ENCODE measurements at regions not wholly inside any gene's neighbourhood (a gene's known extent, or its start where the extent isn't known, plus 50 kb on each side); places are given as distances from the start of the nearest gene placed in this dataset.

- H3K4me3 ChIP-seq (replicated peaks in 1 of 2; ENCODE audit: low read depth in 2 of 2, low read length in 2 of 2): no peak overlapping the region
- TF ChIP-seq CTCF (IDR thresholded peaks at IDR 0.05; ENCODE audit: low read depth, low read length): no peak
- no peak for DNase-seq (ENCODE audit: low read depth in 2 of 2)
Observed at GRCh38 chr2:209321581-209321980, 102.3 kb upstream of the MAP2 start.

GRCh38 chr2:209322041-209322440 is 101.8 kb upstream of the MAP2 start:
- H3K4me3 ChIP-seq (replicated peaks in 1 of 2; ENCODE audit: low read depth in 2 of 2, low read length in 2 of 2): no peak overlapping the region
- no peak for TF ChIP-seq CTCF (IDR thresholded peaks at IDR 0.05; ENCODE audit: low read depth, low read length)
- DNase-seq (ENCODE audit: low read depth in 2 of 2): no peak

GRCh38 chr2:209322905-209323512 is 100.8 kb upstream of the MAP2 start:
- no peak for DNase-seq (ENCODE audit: low read depth in 2 of 2)
- H3K4me3 ChIP-seq (replicated peaks in 1 of 2; ENCODE audit: low read depth in 2 of 2, low read length in 2 of 2): no peak overlapping the region
- no peak for TF ChIP-seq CTCF (IDR thresholded peaks at IDR 0.05; ENCODE audit: low read depth, low read length)

GRCh38 chr2:209323738-209324137 is 100.1 kb upstream of the MAP2 start:
- TF ChIP-seq CTCF (IDR thresholded peaks at IDR 0.05; ENCODE audit: low read depth, low read length): no peak
- H3K4me3 ChIP-seq (replicated peaks in 1 of 2; ENCODE audit: low read depth in 2 of 2, low read length in 2 of 2): no peak overlapping the region
- DNase-seq (ENCODE audit: low read depth in 2 of 2): no peak

GRCh38 chr2:209324281-209324680 is 99.6 kb upstream of the MAP2 start:
- DNase-seq (ENCODE audit: low read depth in 2 of 2): no peak
- H3K4me3 ChIP-seq (replicated peaks in 1 of 2; ENCODE audit: low read depth in 2 of 2, low read length in 2 of 2): no peak overlapping the region
- no peak for TF ChIP-seq CTCF (IDR thresholded peaks at IDR 0.05; ENCODE audit: low read depth, low read length)

GRCh38 chr2:209331291-209331844 is 92.5 kb upstream of the MAP2 start:
- DNase-seq (ENCODE audit: low read depth in 2 of 2): peak; percentile 58 to 77
- no peak overlapping the region for H3K4me3 ChIP-seq (replicated peaks in 1 of 2; ENCODE audit: low read depth in 2 of 2, low read length in 2 of 2)
- peak; percentile 46 for TF ChIP-seq CTCF (IDR thresholded peaks at IDR 0.05; ENCODE audit: low read depth, low read length)
